ENCODE measurements at regions not wholly inside any gene's neighbourhood (a gene's known extent, or its start where the extent isn't known, plus 50 kb on each side); places are given as distances from the start of the nearest gene placed in this dataset.

DNA sequence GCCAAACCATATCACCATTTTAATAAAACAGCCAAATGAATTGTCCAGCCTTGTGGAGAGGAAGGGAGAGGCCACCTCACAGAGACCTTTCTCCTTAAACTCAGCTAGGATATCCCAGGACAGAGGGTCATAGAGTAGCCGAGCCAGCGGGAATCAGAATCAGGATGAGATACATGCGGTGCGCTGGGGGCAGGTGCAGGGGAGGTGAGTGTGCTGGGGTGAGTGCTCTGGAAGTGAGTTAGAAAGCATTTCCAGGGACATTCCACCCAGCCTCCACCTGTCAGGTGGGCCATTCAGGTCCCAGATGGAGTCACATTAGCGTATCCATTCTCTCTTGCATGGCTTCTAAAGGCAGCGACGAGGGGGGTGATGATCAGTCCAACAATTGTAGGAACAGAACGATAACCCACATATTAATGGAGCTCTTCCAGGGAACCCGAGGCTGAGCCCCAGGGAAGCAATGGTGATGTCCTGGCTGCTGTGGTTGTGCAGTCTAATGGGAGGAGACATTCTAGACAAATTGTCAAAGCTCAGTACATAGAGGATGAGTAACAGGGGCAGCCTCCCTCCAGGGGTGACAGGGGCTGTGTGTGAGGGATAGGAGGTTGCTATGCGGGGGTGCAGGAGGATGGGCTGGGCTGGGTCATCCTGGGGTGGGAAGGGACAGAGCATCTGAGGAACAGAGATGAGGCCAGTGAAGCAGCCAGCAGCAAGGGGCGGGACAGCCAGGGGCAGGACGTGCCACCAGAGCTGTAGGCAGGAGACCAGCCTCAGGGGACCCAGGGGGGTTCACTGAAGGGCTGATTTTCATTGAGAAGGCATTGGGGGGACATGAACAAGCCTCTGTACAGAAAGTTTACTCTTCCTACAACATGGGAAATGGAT is 88.7 kb upstream of the FRMD1 start:
- dilution Hi-C loops (cut with MboI; ENCODE audit: extremely low pct_ligation_motif_present, low sequenced_read_pairs), result no loop called here
- H3K27me3 ChIP-seq (ENCODE audit: control insufficient read depth, extremely low read depth, insufficient read depth, low read length), result no peaks in the 10 kb centered on the region
- no peak overlapping the region for H3K9ac ChIP-seq (ENCODE audit: control insufficient read depth, extremely low read depth, insufficient read depth, low read length)
- no peaks in the 10 kb centered on the region for H4K20me1 ChIP-seq (ENCODE audit: control insufficient read depth, extremely low read depth, insufficient read depth, low read length)
- no peak overlapping the region for H3K27ac ChIP-seq (ENCODE audit: control insufficient read depth, insufficient read depth, low read length)
- no peaks in the 10 kb centered on the region for H3K79me2 ChIP-seq (ENCODE audit: control insufficient read depth, insufficient read depth, low read length)
- DNase-seq (ENCODE audit: low read depth, low spot score) (no peak), FAIRE-seq (no peak)
- no peak overlapping the region for H2AFZ ChIP-seq (ENCODE audit: control insufficient read depth, low read length)
- H3K4me2 ChIP-seq (ENCODE audit: control insufficient read depth, extremely low read depth, insufficient read depth, low read depth, low read length), result no peak overlapping the region
- no peaks in the 10 kb centered on the region for H3K9me3 ChIP-seq (ENCODE audit: control insufficient read depth, low read depth, low read length)
- no peaks in the 10 kb centered on the region for H3K4me1 ChIP-seq (ENCODE audit: control insufficient read depth, extremely low read depth, insufficient read depth, low read length)
- H3K36me3 ChIP-seq (ENCODE audit: control insufficient read depth in 2 of 2, extremely low read depth in 1 of 2, insufficient read depth in 2 of 2, low read length in 2 of 2), result no peaks in the 10 kb centered on the region
- TF ChIP-seq EZH2 (IDR thresholded peaks at IDR 0.05; ENCODE audit: low read length) (no peak), CTCF (optimal IDR thresholded peaks at IDR 0.05 in 1 of 3, IDR thresholded peaks at IDR 0.05 in 1 of 3, conservative IDR thresholded peaks at IDR 0.05 in 1 of 3; ENCODE audit: extremely low read depth in 1 of 3, insufficient read depth in 2 of 3, low read length in 3 of 3) (no peak)
- H3K9me1 ChIP-seq (ENCODE audit: control insufficient read depth, extremely low read depth, insufficient read depth, low read length), result no peaks in the 10 kb centered on the region
- no peak overlapping the region for H3K4me3 ChIP-seq (ENCODE audit: control insufficient read depth in 2 of 3, extremely low read depth in 1 of 3, insufficient read depth in 2 of 3, low read depth in 1 of 3, low read length in 3 of 3)

DNA sequence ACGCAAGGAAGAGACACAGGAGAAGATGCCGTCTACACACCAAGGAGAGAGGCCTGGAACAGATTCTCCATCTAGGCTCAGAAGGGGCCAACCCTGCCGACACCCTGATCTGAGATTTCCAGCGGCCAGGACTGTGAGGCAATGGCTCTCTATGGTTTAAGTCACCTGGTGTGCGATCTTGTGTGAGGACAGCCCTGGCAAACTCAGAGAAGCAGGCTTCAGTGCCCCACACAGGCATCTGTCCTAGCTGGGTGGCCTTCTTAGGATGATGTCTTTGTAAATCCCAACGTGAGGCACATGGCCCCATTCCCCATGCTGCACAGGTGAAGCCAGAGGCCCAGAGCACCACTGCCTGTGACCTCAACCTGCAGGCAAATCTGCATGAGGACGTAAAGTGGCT is 87.6 kb upstream of the FRMD1 start:
- H3K9me3 ChIP-seq (ENCODE audit: control insufficient read depth, low read depth, low read length), result no peaks in the 10 kb centered on the region
- H3K4me3 ChIP-seq (ENCODE audit: control insufficient read depth in 2 of 3, extremely low read depth in 1 of 3, insufficient read depth in 2 of 3, low read depth in 1 of 3, low read length in 3 of 3), result no peak overlapping the region
- H3K79me2 ChIP-seq (ENCODE audit: control insufficient read depth, insufficient read depth, low read length), result no peaks in the 10 kb centered on the region
- H3K4me1 ChIP-seq (ENCODE audit: control insufficient read depth, extremely low read depth, insufficient read depth, low read length), result no peaks in the 10 kb centered on the region
- H3K36me3 ChIP-seq (ENCODE audit: control insufficient read depth in 2 of 2, extremely low read depth in 1 of 2, insufficient read depth in 2 of 2, low read length in 2 of 2), result no peaks in the 10 kb centered on the region
- H3K27me3 ChIP-seq (ENCODE audit: control insufficient read depth, extremely low read depth, insufficient read depth, low read length), result no peaks in the 10 kb centered on the region
- H3K9ac ChIP-seq (ENCODE audit: control insufficient read depth, extremely low read depth, insufficient read depth, low read length), result no peak overlapping the region
- dilution Hi-C loops (cut with MboI; ENCODE audit: extremely low pct_ligation_motif_present, low sequenced_read_pairs), result no loop called here
- no peaks in the 10 kb centered on the region for H3K9me1 ChIP-seq (ENCODE audit: control insufficient read depth, extremely low read depth, insufficient read depth, low read length)
- no peak overlapping the region for H3K27ac ChIP-seq (ENCODE audit: control insufficient read depth, insufficient read depth, low read length)
- no peaks in the 10 kb centered on the region for H4K20me1 ChIP-seq (ENCODE audit: control insufficient read depth, extremely low read depth, insufficient read depth, low read length)
- no peak overlapping the region for H2AFZ ChIP-seq (ENCODE audit: control insufficient read depth, low read length)
- no peak for FAIRE-seq
- DNase-seq (ENCODE audit: low read depth, low spot score), result no peak
- no peak overlapping the region for H3K4me2 ChIP-seq (ENCODE audit: control insufficient read depth, extremely low read depth, insufficient read depth, low read depth, low read length)
- TF ChIP-seq CTCF (optimal IDR thresholded peaks at IDR 0.05 in 1 of 3, IDR thresholded peaks at IDR 0.05 in 1 of 3, conservative IDR thresholded peaks at IDR 0.05 in 1 of 3; ENCODE audit: extremely low read depth in 1 of 3, insufficient read depth in 2 of 3, low read length in 3 of 3) (no peak), EZH2 (IDR thresholded peaks at IDR 0.05; ENCODE audit: low read length) (no peak)
